Panc1 (cell line): ENCODE measurements at regions not wholly inside any gene's neighbourhood (a gene's known extent, or its start where the extent isn't known, plus 50 kb on each side); places are given as distances from the start of the nearest gene placed in this dataset.

ENCODE experiments used
- ATAC-seq: fragments of 200-7000 bp; cut with Tn5 transposase; 2 replicates; pipeline ENCODE4 v1.9.1; 2020; ENCODE audit warnings: mild to moderate bottlenecking, moderate library complexity
- BruUV-seq: library from RNA; stranded (reverse); fragments of 400-500 nt; replicated peaks from 2 replicates; lab custom pipeline; 2021; lab: Mats Ljungman, UMichigan
- CTCF ChIA-PET: fragments of 300-600 bp; sonication (Branson Sonifier 250); formaldehyde crosslinking; loops from one replicate; lab custom pipeline; 2022; ENCODE audit warnings: antibody characterized with exemption; lab: Charles Lee
- POLR2A ChIA-PET: fragments of 300-600 bp; sonication (Branson Sonifier 250); formaldehyde crosslinking; loops from one replicate; lab custom pipeline; 2022; ENCODE audit warnings: antibody characterized with exemption; lab: Charles Lee
- DNase-seq: peaks from one replicate; pipeline ENCODE4 v3.0.0-alpha.2; 2010; ENCODE audit warnings: low read depth, low spot score
- H3K27ac ChIP-seq: 2 replicates; pipeline ENCODE4 v1.5.1; 2011; ENCODE audit warnings: mild to moderate bottlenecking, low read length, inconsistent platforms
- H3K27me3 ChIP-seq: fragments of 200-500 bp; sonication (Bioruptor generic); 2 replicates; pipeline ENCODE4 v1.6.0; 2014; ENCODE audit warnings: low read length, inconsistent platforms; ENCODE audit not compliant: control insufficient read depth, insufficient read depth
- H3K36me3 ChIP-seq: fragments of 200-500 bp; sonication (Bioruptor generic); 2 replicates; pipeline ENCODE4 v1.5.1; 2014; ENCODE audit warnings: inconsistent platforms, mild to moderate bottlenecking, low read length, moderate library complexity; ENCODE audit not compliant: control insufficient read depth, insufficient read depth
- H3K4me1 ChIP-seq: 2 replicates; pipeline ENCODE4 v1.5.1; 2011; ENCODE audit warnings: inconsistent platforms, mild to moderate bottlenecking, low read length, moderate library complexity; ENCODE audit not compliant: control insufficient read depth, insufficient read depth
- H3K4me3 ChIP-seq, 2 experiments: 2 replicates each; pipeline ENCODE4 v1.5.1; 2011 to 2012; ENCODE audit warnings: low read depth in 2 of 2, low read length in 2 of 2, mild to moderate bottlenecking in 2 of 2, inconsistent platforms in 1 of 2, moderate library complexity in 1 of 2
- H3K9me3 ChIP-seq: fragments of 200-500 bp; sonication (Bioruptor generic); 2 replicates; pipeline ENCODE4 v1.5.1; 2014; ENCODE audit warnings: low read depth, mild to moderate bottlenecking, inconsistent platforms, low read length, moderate library complexity; ENCODE audit not compliant: control insufficient read depth, insufficient read depth
- CTCF ChIP-seq: fragments of 450-650 bp; IDR thresholded peaks from 2 replicates; pipeline ENCODE4 v1.5.1; 2017; ENCODE audit warnings: mild to moderate bottlenecking
- POLR2AphosphoS5 ChIP-seq: IDR thresholded peaks from 2 replicates; pipeline ENCODE4 v1.6.1; 2012; ENCODE audit warnings: mild to moderate bottlenecking, low read depth, low read length, moderate library complexity
- REST ChIP-seq, 2 experiments: IDR thresholded peaks; 2 replicates each; pipeline ENCODE4 v1.6.1; 2011 to 2012; ENCODE audit warnings: low read depth in 2 of 2, control low read depth in 1 of 2, low read length in 1 of 2, mild to moderate bottlenecking in 1 of 2, moderate library complexity in 1 of 2; ENCODE audit not compliant: insufficient read depth in 1 of 2
- SIN3A ChIP-seq: IDR thresholded peaks from 2 replicates; pipeline ENCODE4 v1.6.1; 2012; ENCODE audit warnings: low read depth, mild to moderate bottlenecking, low read length, moderate library complexity, borderline replicate concordance; ENCODE audit not compliant: insufficient read depth
- TCF7L2 ChIP-seq: IDR thresholded peaks from 2 replicates; pipeline ENCODE4 v1.6.1; 2011; ENCODE audit warnings: mild to moderate bottlenecking, low read depth, low read length, inconsistent platforms
- in situ Hi-C: cut with HindIII; loops from 2 replicates; pipeline ENCODE4 v1.10.0; 2016; ENCODE audit warnings: low sequenced_read_pairs, low pct_unique_long_range_greater_than_20kb
- intact Hi-C: fragments of 100-400 bp; cut with micrococcal nuclease; formaldehyde crosslinking; loops from one replicate; pipeline ENCODE4 v1.10.0; 2022; ENCODE audit not compliant: unreplicated experiment

GRCh38 chr7:131845573-131846314, 289.3 kb upstream of the PODXL start:
- no peak for TF ChIP-seq SIN3A
- TF ChIP-seq CTCF: no peak
- TF ChIP-seq POLR2AphosphoS5: no peak
- CTCF ChIA-PET: no interaction called here

GRCh38 chr7:131844369-131844768, 287.9 kb upstream of the PODXL start:
- no peak for DNase-seq
- no peak overlapping the region for H3K4me3 ChIP-seq
- no peak overlapping the region for H3K27ac ChIP-seq
- ChIA-PET CTCF (no interaction called here), POLR2A (no interaction called here)
- peaks cover 3% of the 10 kb centered on the region for H3K27me3 ChIP-seq
- H3K4me1 ChIP-seq: no peaks in the 10 kb centered on the region
- BruUV-seq: no TSS peak
- no peak for ATAC-seq
- in situ Hi-C loops (no loop called here), intact Hi-C loops (no loop called here)
- no peaks in the 10 kb centered on the region for H3K9me3 ChIP-seq
- TF ChIP-seq REST (IDR thresholded peaks at IDR 0.05; ENCODE audit: insufficient read depth in 1 of 2, low read depth in 2 of 2, low read length in 1 of 2) (no peak), CTCF (no peak), POLR2AphosphoS5 (no peak), TCF7L2 (no peak), SIN3A (no peak)
- no peaks in the 10 kb centered on the region for H3K36me3 ChIP-seq

More at GRCh38 chr7:131845573-131846314, 289.3 kb upstream of the PODXL start:
- H3K4me3 ChIP-seq: no peak overlapping the region
- peaks cover 3% of the 10 kb centered on the region for H3K27me3 ChIP-seq
- H3K36me3 ChIP-seq: no peaks in the 10 kb centered on the region
- BruUV-seq: no TSS peak
- POLR2A ChIA-PET: interaction anchor here (0.5 kb wide), 1 partner anchor 1333 kb away, joined by 7 read pairs; no protein-coding TSS in a partner anchor
- H3K4me1 ChIP-seq: no peaks in the 10 kb centered on the region
- in situ Hi-C loops: no loop called here
- H3K9me3 ChIP-seq: no peaks in the 10 kb centered on the region
- intact Hi-C loops: no loop called here
- H3K27ac ChIP-seq: no peak overlapping the region
- DNase-seq (no peak), ATAC-seq (no peak)
